EH (cell line): ENCODE measurements at regions not wholly inside any gene's neighbourhood (a gene's known extent, or its start where the extent isn't known, plus 50 kb on each side); places are given as distances from the start of the nearest gene placed in this dataset.
A peak's percentile ranks its signal among the peaks of the same experiment; 100 is the strongest.

Source experiments
- DNase-seq: peaks from one replicate; pipeline ENCODE4 v3.0.0-alpha.2; 2015; ENCODE audit warnings: low read depth

DNA sequence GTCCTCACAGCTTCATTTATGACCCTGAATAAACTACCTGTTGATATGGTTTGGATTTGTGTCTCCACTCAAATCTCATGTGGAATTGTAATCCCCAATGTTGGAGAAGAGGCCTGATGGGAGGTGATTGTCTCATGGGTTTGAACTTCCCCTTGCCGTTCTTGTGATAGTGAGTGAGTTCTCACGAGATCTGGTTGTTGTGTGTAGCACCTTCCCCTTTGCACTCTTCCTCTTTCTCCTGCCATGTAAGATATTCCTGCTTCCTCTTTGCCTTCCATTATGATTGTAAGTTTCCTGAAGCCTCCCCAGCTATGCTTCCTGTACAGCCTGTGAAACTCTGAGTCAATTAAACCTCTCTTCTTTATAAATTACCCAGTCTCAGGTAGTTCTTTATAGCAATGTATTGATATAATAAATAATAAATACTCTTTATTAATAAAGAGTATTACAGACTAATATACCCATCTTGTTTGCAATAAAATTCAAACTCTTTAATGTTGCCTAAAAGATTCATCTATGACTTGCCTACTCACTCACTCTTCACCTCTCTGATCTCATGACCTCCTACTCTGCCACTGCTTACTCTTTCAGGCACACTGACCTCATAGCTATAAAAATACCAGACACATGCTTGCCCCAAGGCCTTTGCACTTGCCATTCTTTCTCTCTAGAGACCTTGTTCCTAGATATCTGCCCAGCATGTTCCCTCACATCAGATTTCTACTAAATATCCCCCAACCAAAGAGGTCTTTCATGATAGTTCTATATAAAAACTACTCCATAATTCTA, 256.4 kb upstream of the MARCKS start:
- DNase-seq: no peak

DNA sequence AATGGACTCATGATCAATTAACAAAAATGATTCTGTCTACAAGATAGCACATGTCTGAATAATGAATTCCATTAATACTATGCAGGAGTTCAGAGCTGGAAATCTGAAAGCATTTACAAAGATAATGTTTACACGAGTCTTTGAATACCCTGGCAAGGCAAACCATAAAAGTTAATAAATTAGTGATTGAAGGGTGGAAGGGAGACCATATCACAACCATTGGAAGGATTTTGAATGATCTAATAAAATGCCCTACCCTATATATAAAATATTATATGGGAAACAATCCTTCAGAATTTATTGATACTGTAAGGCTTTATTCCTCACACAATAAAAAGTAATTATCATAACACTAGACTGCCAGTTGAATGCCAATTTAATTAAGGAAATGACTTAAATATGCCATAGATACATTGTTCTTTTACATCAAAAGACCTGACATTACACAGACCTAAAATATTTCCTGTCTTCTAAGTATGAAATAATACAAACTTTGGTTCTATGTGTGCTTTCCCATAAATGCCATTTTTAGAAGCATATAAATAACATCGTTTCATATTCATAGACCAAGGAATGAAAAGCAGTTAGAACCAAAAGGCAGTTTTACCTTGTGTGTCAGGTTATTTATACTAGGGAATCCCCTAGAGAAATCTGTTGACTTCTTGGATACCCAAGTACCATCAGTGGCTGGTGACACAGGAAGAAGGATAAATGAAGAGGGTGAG, 249.2 kb upstream of the MARCKS start:
- no peak for DNase-seq

DNA sequence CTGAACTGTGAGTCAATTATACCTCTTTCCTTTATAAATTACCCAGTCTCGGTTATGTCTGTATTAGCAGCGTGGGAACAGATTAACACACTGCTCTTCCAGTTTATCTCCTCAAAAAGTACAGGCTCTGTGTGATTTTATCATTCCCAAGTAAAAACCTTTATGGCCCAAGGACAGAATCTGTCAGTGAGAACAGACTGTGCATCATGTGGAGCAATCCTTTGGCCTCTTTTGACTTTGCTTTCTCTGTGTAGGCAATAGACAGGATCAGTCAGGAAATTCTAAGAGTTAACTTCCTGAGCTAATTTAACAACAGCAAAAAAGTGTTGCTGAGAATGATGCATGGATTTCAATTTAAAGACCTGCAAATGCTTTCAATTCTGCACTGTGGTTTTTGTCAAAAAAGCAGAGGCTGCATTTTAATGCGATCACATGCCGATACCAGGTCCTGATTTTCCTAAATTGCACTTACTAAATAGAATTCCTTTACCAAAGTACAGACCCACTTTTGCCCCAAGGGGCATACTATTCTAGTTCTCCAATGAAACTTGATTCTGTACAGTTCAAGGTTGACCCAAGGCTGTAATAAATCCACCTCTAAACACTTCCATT, 246.7 kb upstream of the MARCKS start:
- no peak for DNase-seq

DNA sequence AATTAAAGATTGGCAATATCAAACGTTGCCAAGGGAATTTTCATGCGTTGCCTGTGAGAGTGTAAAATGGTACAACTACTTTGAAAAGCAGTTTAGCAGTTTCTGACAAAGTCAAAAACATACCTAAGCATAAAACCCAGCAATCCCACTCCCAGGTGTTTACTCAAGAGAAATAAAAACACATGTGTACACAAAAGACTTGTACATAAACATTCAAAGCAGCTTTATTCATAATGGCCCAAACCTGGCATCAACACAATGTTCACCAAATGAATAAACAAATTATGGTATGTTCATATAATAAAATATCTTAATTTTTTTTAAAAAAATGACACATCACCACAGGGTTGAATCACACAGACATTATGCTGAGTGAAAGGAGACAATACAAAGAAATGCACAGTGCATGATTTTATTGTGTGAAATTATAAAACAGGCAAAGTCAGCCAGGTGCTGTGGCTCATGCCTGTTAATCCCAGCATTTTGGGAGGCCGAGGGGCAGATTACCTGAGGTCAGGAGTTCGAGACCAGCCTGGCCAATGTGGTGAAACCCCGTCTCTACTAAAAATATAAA, 240.4 kb upstream of the MARCKS start:
- no peak for DNase-seq

DNA sequence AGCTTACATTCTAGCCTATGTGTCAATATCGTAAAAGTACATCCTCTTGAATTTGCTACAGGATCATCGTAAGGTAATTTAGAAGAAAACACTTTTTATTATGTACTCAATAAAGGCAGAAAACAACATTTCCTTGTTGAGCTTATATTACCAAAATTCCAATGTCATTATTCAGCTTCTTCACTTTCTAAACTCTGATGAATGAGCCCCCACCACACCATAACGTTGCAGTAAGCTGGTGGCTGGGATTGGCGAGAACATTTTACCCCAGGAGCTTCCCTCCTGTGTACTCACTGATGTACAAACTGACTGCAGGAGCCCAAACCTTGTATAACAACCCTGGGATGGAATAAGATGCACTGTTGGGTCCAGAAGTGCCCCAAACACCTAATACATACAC, 238.1 kb upstream of the MARCKS start:
- peak; percentile 53 for DNase-seq

DNA sequence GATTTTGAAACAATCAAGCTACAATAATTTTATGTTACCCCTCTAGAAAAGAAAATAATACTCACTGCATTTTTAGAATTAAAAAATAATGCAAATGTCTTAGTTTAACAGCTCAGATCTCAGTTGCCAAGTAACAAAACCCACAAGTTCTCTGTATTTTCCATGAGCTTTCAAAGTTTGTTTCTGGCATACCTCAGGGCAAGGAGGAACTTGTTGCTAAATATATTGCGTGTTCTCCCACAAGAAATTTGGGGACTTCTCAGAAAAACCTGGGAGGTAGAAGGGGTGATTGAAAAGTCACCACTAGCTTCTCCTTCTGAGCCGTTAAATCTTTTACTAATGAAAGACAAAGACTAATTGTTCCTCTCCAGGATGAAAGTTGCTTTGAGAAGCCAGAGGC, 236.8 kb upstream of the MARCKS start:
- no peak for DNase-seq

DNA sequence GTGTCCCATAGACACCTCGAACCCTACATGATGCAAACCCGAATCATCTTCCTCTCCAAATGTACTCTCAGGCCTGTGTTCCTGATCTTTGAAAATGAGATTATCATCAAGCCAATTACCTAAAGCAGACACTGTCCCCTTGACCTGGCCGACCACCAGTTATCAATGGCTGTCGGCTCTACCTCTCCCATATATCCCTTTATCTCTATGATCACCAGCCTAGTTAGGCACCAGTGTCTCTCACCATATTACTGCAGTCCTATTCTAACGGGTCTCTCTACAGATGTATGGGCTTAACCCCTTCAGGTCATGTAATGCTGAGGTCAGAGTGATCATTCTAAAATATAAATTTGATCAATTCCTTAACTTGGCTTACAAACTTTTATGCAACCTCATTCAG, 234.9 kb upstream of the MARCKS start:
- DNase-seq: no peak

DNA sequence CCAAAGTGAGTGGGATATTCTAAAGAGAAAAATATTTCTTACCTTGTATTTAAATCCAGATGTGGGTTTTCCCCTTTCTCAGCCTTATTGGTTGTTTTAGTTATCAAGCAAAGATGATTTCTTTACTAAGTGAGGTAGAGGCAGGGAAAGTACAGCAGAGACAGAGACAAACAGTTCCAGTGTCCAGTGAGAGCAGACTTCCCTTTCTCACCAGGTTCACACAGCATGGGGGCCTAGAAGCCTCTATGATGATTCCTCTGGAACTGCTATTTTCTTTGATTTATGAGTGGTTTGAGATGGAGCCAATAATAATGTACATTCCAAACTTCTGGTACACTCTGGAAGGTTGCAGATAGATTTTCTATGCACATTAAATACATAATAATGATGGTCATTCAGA, 234.0 kb upstream of the MARCKS start:
- DNase-seq: peak; percentile 68

DNA sequence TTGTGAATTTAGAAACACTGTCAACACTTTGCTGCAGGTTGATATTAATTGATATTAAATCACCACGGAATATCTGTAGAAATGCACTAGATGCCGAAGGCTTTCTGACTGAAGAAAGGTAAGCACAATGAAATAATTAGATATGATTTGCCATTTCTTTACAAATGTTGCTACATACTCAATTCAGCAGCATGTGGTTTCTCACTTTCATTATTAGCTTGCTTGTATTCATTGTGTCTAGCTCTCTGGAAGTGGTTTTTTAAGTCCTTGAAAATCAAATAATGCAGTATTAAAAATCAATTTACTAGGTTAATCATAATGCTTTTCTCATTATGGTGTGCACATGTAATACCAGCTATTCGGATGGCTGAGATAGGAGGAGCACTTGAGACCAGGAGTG, 231.3 kb upstream of the MARCKS start:
- DNase-seq: no peak

DNA sequence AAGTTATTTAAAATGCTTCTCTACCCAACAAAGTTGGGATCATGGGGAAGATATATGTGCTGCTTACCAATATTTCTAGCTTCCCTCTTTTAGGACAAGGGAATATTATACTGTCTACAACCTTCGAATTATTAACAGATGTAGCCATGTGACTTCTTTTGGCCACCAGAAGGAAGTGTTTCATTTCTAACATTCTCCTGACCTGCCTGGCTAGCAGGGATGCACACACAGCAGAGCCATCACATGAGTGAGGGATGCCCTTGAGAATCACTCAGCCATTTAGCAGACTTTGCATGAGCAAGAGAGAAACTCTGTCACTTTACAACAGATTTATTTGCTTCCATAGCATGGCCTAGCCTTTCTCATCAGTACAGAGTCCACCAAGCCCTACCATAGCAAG, 230.7 kb upstream of the MARCKS start:
- DNase-seq: no peak

DNA sequence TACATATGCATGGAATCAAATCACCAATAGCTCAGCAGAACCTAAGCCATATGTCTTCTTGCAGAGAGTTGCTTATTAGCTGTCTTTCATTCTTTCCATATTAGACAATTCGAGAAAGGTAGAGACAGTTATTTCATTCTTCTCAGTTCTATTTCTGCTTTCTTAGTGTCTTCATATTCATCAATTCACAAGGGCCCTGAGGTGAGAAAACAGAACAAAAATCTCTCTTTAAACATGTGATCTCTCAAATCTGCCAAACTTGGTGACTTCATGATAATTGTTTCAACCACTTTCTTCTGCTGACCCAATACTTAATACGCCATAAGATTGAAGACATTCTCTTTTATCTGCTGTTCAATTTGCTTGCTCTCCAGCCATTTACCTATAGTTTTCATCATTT, 229.7 kb upstream of the MARCKS start:
- DNase-seq: no peak

DNA sequence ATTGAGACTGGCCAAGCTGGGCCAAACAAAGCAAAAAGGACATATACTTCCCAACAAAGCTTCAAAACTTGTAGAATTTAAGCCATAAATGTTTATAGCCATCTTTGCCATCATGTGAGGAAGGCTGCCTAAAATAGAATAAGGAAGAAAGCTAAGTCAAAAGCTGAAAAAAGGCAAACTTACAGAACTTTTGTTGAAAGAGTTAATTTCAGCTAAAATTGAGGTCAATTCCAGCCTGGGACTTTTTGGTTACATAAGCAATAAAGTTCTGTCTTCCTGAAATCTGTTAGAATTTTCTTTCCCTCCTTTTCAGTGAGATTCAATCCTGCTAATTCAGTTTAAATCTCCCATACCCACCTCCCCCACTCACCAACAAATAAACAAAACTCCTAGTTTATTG, 227.9 kb upstream of the MARCKS start:
- no peak for DNase-seq

DNA sequence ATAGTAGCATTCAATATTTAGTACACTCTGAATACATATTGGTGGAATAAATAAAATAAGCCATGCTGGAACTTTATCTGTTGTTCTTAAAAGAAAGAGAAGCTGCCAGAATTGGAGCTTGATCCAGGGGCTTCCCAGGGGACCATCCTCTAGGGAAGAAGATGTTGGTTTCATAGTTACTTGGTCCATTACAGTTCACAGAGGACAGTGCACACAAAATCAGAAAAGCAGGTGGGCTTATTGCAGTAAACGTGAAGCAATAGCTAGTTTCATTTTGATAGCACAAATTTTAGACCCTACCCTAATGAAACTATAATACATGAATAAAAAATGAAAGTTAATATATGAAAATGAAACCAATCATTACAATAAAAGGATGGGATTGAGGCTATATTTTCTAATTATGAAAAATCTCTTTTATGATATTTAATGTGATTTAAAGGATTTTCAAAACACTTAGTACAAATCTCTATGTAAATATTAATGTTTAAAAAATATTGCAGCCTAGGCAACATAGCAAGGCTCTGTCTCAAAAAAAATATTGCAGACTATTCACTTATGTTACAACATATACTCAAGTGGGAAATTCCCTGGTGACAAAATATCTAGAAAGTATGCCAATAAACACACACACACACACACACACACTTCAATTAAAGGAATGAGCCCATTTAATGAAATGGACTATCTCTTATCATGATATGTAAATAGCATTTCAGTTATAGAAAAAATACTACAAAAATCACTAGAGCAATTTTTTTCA, 227.0 kb upstream of the MARCKS start:
- DNase-seq: peak; percentile 66

DNA sequence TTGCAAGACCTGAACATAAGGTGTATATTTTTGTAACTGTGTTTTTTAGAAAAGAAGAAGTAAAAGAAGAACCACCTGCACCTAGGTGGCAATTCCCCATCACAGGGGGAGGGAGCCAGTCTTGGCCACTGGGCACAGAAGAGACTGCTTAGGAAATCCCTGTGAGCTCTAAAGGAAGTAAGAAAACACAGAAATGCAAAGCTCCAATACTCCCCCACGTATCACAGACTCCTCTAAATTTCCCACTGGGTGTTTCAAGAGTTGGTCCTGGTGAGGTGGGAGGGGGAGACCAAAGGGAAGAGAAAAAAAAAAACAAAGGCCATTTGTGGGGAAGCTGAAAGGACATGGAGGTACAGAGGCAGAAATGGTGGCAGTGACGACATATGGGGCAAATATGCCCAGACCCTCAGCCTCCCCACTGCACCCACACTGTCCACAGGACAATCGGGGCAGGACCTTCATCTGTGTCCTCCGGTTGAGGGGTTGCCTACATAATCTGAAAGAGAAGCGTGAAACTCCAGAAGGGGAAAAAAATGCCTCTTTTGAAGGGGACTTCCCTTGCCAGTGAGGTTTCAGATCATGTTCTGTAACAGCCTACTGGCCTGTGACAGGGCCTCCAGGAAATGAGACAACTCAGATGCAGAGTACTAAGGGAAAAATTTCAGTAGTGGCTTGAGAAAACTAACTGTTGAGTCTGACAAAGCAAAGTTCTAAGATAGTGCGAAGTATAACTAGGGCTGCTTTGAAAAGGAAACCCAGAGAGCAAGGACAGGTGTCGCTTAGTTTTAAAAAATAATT, 226.2 kb upstream of the MARCKS start:
- peak; percentile 76 for DNase-seq

DNA sequence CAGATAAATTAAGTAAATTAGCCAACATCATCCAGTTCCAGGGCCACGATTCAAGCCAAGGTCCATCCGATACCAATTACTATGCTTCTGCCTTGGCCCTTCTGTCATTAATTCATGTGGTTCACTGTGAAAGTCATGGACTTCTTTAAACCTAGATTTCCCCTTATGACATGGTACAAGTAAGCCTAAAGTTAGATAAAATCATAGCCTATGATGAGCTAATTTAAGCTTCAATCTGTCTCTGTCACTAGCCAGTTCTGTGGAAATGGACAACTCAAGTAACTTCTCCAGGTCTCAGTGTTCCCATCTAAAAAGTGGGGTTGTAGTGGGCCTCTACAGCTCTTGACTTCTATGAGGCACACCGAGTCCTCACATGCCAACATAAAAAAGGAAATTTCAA, 225.5 kb upstream of the MARCKS start:
- DNase-seq: no peak

DNA sequence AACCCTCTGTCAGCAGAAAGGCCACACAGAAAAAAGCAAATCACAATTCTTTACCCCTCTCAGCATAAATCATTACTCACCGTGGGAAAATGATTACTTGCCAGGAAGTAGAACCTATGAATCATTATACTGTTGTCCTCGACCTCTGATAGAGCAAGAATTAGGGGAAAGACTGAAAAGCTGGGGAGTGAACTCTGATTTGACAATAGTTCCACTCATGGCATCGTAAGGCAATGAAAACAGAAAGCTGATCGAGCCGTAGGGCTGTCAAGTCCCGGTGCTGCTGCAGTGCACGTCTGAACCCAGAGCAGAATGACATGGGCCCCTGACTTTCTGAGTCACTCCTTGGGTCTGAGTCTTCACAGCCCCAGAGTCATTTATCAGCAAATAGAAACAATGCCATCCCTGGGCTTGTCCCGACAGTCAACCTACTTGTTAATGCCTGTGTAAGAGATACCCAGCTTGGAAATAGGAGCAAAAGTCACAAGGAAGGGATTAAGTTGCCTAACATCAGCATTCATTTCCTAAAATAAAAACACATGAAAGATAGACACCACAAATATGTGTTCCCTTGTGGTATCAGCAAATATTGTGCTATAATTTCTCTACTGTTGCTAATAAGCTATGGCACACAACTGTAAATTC, 224.8 kb upstream of the MARCKS start:
- DNase-seq: peak; percentile 95

DNA sequence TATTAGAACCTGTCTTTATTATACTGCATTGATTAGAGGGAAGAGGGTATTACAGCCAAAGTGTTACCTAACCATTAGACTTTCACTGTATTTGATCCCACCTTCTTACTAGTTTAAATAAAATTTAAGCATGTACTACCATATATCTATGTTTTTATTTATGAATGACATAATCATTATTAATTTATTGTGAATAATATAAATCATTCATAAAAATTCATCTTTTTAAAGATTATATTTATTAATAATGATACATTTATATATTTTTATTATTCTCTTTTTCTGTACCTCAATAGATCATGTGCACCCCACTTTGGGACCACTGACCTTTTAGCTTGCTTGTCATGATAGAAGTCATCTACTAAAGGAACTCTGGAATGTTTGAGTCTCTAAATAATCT, 223.5 kb upstream of the MARCKS start:
- DNase-seq: no peak

DNA sequence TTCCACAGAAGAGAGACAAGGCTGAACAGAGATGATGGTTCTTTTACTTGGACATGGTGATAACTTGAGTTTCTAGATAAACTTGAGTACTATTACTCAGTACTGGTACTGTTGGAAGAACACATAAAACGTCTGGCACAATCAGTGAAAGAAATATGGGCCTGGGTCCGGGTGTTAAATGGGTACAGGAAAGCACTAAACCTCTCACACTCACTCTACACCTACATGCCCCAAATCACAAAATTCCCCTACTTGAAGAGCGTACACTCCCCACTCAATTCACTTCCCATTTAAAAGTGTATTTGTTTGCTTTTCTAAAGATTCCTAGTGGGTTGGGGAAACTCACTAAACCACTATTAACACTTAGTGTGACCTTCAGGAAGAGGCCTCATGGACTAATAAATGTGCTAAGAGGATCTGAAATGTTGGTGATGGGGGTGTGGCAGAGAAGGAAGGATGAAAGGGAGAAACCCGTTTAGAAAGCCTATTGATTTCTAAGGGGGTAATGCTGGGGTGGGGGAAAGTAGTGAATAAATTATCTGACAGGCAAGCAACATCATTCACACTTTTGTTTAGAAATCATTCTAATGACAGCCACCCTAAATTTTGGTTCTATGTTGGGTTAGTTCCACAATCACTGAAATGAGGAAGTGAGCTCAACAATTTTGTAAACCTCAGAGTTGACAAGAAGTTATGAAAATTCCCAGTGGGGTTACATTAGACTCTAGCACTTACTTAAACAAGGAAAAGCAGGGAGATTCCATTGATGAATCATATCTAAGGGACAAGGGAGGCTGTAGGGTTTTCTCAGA, 222.6 kb upstream of the MARCKS start:
- DNase-seq: peak; percentile 88

DNA sequence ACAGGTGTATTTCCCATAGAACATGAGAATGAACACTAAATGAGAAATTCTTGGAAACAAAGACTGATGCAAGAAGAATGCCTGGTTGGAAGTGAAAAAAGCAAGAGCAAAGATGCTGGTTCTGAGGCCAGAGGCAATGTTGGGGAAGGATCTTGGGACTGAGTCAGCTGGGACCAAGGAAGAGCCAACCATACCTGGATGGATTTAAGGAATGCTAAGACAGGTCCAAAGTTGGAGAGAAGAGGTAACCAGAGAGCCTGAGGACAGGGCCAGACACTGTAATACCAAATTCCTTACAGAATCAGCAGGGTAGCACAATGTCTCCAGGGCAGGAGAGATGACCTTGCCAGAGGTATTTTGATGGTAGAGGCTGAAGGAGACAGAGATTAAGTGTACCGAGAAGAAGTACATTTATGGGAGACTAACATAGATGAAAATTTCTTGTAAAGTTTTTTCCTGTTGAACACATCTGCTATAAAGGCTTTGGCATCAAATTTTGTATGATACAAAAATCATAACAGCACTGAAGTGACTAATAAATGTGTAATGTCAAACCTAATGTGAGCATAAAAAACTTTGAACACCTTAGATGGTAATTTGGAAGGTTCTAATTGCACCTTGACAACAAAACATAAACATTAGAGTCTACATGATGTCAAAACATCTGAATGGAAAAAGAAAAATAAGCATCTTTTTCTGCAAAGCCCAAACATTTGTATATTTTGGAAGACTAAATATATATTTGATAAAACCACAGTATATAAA, 221.7 kb upstream of the MARCKS start:
- no peak for DNase-seq
